Body of pancreas (tissue), 4 donors: ENCODE measurements at regions not wholly inside any gene's neighbourhood (a gene's known extent, or its start where the extent isn't known, plus 50 kb on each side); places are given as distances from the start of the nearest gene placed in this dataset.

Experiments
- ATAC-seq: fragments of 150-250 bp; one replicate; pipeline ENCODE4 v1.9.1; 2016
- DNase-seq, 4 donors: peaks; one replicate each; pipeline ENCODE4 v3.0.0-alpha.2; 2019
- H3K27ac ChIP-seq, 4 donors: fragments of 200-600 bp; sonication (generic); 1 replicate in 3 of 4; 2 replicates in 1 of 4; pipeline versions ENCODE4 v1.5.1 to v1.6.1; 2016 to 2019; ENCODE audit warnings: mild to moderate bottlenecking in 1 of 4, mixed read lengths in 1 of 4, moderate library complexity in 1 of 4
- H3K27me3 ChIP-seq, 2 donors: fragments of 200-600 bp; sonication (generic); one replicate each; pipeline ENCODE4 v1.6.0; 2016; ENCODE audit warnings: mild to moderate bottlenecking in 1 of 2
- H3K36me3 ChIP-seq, 2 donors: fragments of 200-600 bp; sonication (generic); replicated peaks in 1 of 2; 2 replicates each; pipeline ENCODE4 v1.5.1; 2016; ENCODE audit warnings: low read depth in 2 of 2; ENCODE audit not compliant: insufficient read depth in 1 of 2
- H3K4me1 ChIP-seq: fragments of 200-600 bp; sonication (generic); one replicate; pipeline ENCODE4 v1.6.0; 2016
- H3K4me3 ChIP-seq, 2 donors: fragments of 200-600 bp; sonication (generic); 1 replicate in 1 of 2; 2 replicates in 1 of 2; pipeline ENCODE4 v1.5.1; 2016 to 2019
- H3K9me3 ChIP-seq, 3 donors: fragments of 200-600 bp; sonication (generic); 1 replicate in 2 of 3; 2 replicates in 1 of 3; pipeline ENCODE4 v1.5.1; 2016
- CTCF ChIP-seq, 7 experiments: fragments of 450-650 bp in 4 of 7; fragments of 200-600 bp in 3 of 7; sonication (generic) in 3 of 7; IDR thresholded peaks; one replicate each; pipeline ENCODE4 v1.5.1; 2016 to 2019; ENCODE audit warnings: antibody characterized with exemption in 7 of 7
- POLR2A ChIP-seq, 3 donors: fragments of 450-650 bp; IDR thresholded peaks; one replicate each; pipeline ENCODE4 v1.6.1; 2016; ENCODE audit warnings: antibody characterized with exemption in 3 of 3, mild to moderate bottlenecking in 2 of 3
- WGBS, 2 donors: methylation state at CpG; one replicate each; pipeline ENCODE4 v1.1.5; 2017; 5-methylcytosine and 5-hydroxymethylcytosine counted together
- intact Hi-C: fragments of 100-400 bp; cut with DNase I; formaldehyde crosslinking; loops from one replicate; pipeline ENCODE4 v1.15.1; 2023

- WGBS, 2 donors = 51 to 58% methylated on average over 5 of the region's 5 CpGs
- no peak for DNase-seq
- Histone ChIP-seq H3K27me3 (no peaks in the 10 kb centered on the region), H3K36me3 (no peaks in the 10 kb centered on the region), H3K9me3 (no peaks in the 10 kb centered on the region), H3K4me1 (no peaks in the 10 kb centered on the region), H3K27ac (no peak overlapping the region), H3K4me3 (no peak overlapping the region)
- no peak for ATAC-seq
- intact Hi-C loops = no loop called here
- TF ChIP-seq CTCF (IDR thresholded peaks at IDR 0.05) (no peak), POLR2A (IDR thresholded peaks at IDR 0.05) (no peak)
Measured at GRCh38 chr2:204380141-204380881, 165.0 kb upstream of the PARD3B start.

- ATAC-seq = no peak
- intact Hi-C loops = no loop called here
- Histone ChIP-seq H3K27ac (no peak overlapping the region), H3K9me3 (no peaks in the 10 kb centered on the region), H3K4me1 (no peaks in the 10 kb centered on the region), H3K27me3 (no peaks in the 10 kb centered on the region), H3K4me3 (no peak overlapping the region), H3K36me3 (no peaks in the 10 kb centered on the region)
- no peak for TF ChIP-seq POLR2A (IDR thresholded peaks at IDR 0.05)
- TF ChIP-seq CTCF (IDR thresholded peaks at IDR 0.05) = no peak
- DNase-seq = no peak
- 72 to 94% methylated on average over 2 of the region's 2 CpGs for WGBS, 2 donors
Measured at GRCh38 chr2:204386668-204387067, 158.6 kb upstream of the PARD3B start.

- 87 to 92% methylated on average over 1 of the region's 1 CpG for WGBS, 2 donors
- intact Hi-C loops = no loop called here
- H3K4me3 ChIP-seq = no peak overlapping the region
- no peak for TF ChIP-seq CTCF (IDR thresholded peaks at IDR 0.05)
- TF ChIP-seq POLR2A (IDR thresholded peaks at IDR 0.05) = no peak
- H3K4me1 ChIP-seq = no peaks in the 10 kb centered on the region
- no peak overlapping the region for H3K27ac ChIP-seq
- no peaks in the 10 kb centered on the region for H3K36me3 ChIP-seq
- no peak for DNase-seq
- H3K9me3 ChIP-seq = no peaks in the 10 kb centered on the region
- no peak for ATAC-seq
- H3K27me3 ChIP-seq = no peaks in the 10 kb centered on the region
Measured at GRCh38 chr2:204389120-204389519, 156.2 kb upstream of the PARD3B start.

- ATAC-seq = no peak
- WGBS, 2 donors = 92 to 100% methylated on average over 1 of the region's 1 CpG
- Histone ChIP-seq H3K36me3 (no peaks in the 10 kb centered on the region), H3K27me3 (no peaks in the 10 kb centered on the region), H3K9me3 (no peaks in the 10 kb centered on the region), H3K4me1 (peaks cover 4% of the 10 kb centered on the region), H3K4me3 (no peak overlapping the region), H3K27ac (no peak overlapping the region)
- DNase-seq = no peak
- TF ChIP-seq CTCF (IDR thresholded peaks at IDR 0.05) (no peak), POLR2A (IDR thresholded peaks at IDR 0.05) (no peak)
- intact Hi-C loops = no loop called here
Measured at GRCh38 chr2:204389856-204390255, 155.4 kb upstream of the PARD3B start.

GRCh38 chr2:204395539-204395938 is 149.7 kb upstream of the PARD3B start:
- intact Hi-C loops = no loop called here
- 31 to 35% methylated on average over 4 of the region's 4 CpGs for WGBS, 2 donors
- Histone ChIP-seq H3K27ac (peak overlapping the region in 2 of 4 donors; percentile 20 to 46), H3K4me1 (peaks cover 24% of the 10 kb centered on the region), H3K36me3 (no peaks in the 10 kb centered on the region), H3K4me3 (no peak overlapping the region), H3K27me3 (no peaks in the 10 kb centered on the region), H3K9me3 (no peaks in the 10 kb centered on the region)
- DNase-seq (peak in 1 of 4 donors; percentile 2), ATAC-seq (peak; percentile 52)
- TF ChIP-seq POLR2A (IDR thresholded peaks at IDR 0.05) (no peak), CTCF (IDR thresholded peaks at IDR 0.05) (no peak)
